Inflammatory macrophage (primary cell): ENCODE measurements at regions not wholly inside any gene's neighbourhood (a gene's known extent, or its start where the extent isn't known, plus 50 kb on each side); places are given as distances from the start of the nearest gene placed in this dataset.

Source experiments
- DNase-seq, 2 donors: peaks; one replicate each; pipeline ENCODE4 v3.0.0-alpha.2; 2020 to 2022

- DNase-seq: no peak
Observed at GRCh38 chr7:142391191-142391992, 133.5 kb upstream of the PRSS58 start.

GRCh38 chr7:142389544-142389943 is 131.7 kb upstream of the PRSS58 start:
- no peak for DNase-seq

GRCh38 chr7:142385491-142386340 is 127.9 kb upstream of the PRSS58 start:
- peak; percentile 74 to 79 for DNase-seq

GRCh38 chr7:142384493-142384922 is 126.7 kb upstream of the PRSS58 start:
- DNase-seq: peak; percentile 62 to 69

GRCh38 chr7:142383841-142384492 is 126.1 kb upstream of the PRSS58 start:
- DNase-seq: peak; percentile 42 to 49

GRCh38 chr7:142381727-142382390 is 124.0 kb upstream of the PRSS58 start:
- no peak for DNase-seq

GRCh38 chr7:142380069-142380468 is 122.2 kb upstream of the PRSS58 start:
- DNase-seq: no peak

GRCh38 chr7:142379201-142379885 is 121.5 kb upstream of the PRSS58 start:
- DNase-seq: no peak

GRCh38 chr7:142377567-142377966 is 119.7 kb upstream of the PRSS58 start:
- DNase-seq: no peak

- DNase-seq: peak; percentile 57 to 69
Observed at GRCh38 chr7:142376356-142376997, 118.6 kb upstream of the PRSS58 start.

- DNase-seq: peak; percentile 12 to 26
Observed at GRCh38 chr7:142375710-142376313, 118.0 kb upstream of the PRSS58 start.

GRCh38 chr7:142372727-142373126 is 114.9 kb upstream of the PRSS58 start:
- DNase-seq: no peak

- no peak for DNase-seq
Observed at GRCh38 chr7:142371586-142372377, 113.9 kb upstream of the PRSS58 start.

GRCh38 chr7:142365410-142365842 is 107.6 kb upstream of the PRSS58 start:
- DNase-seq: no peak

- DNase-seq: no peak
Observed at GRCh38 chr7:142364551-142364950, 106.7 kb upstream of the PRSS58 start.

GRCh38 chr7:142362349-142362748 is 104.5 kb upstream of the PRSS58 start:
- DNase-seq: no peak

GRCh38 chr7:142359694-142360279 is 101.9 kb upstream of the PRSS58 start:
- DNase-seq: no peak

- peak; percentile 58 to 68 for DNase-seq
Observed at GRCh38 chr7:142357953-142358520, 100.2 kb upstream of the PRSS58 start.

- DNase-seq: no peak
Observed at GRCh38 chr7:142356166-142356565, 98.3 kb upstream of the PRSS58 start.
